Heart left ventricle (tissue), 16 donors: ENCODE measurements at regions not wholly inside any gene's neighbourhood (a gene's known extent, or its start where the extent isn't known, plus 50 kb on each side); places are given as distances from the start of the nearest gene placed in this dataset.

Experiments used
- ATAC-seq, 4 donors: fragments of 200-7000 bp; cut with Tn5 transposase; one replicate each; pipeline ENCODE4 v1.9.1; 2020 to 2022; ENCODE audit warnings: moderate library complexity in 4 of 4, mild to moderate bottlenecking in 3 of 4, moderate number of reproducible peaks in 1 of 4
- DNase-seq, 5 donors: peaks; one replicate each; pipeline ENCODE4 v3.0.0-alpha.2; 2020
- H3K27ac ChIP-seq, 12 donors: fragments of 200-600 bp; sonication (generic) in 4 of 12; one replicate each; pipeline versions ENCODE4 v1.5.0 to v1.8.0; 2016 to 2022; ENCODE audit warnings: mild to moderate bottlenecking in 2 of 12
- H3K27me3 ChIP-seq, 9 donors: fragments of 200-600 bp; sonication (generic) in 2 of 9; one replicate each; pipeline versions ENCODE4 v1.5.1 to v1.8.0; 2016 to 2022; ENCODE audit warnings: mild to moderate bottlenecking in 3 of 9
- H3K36me3 ChIP-seq, 9 donors: fragments of 200-600 bp; sonication (generic) in 2 of 9; one replicate each; pipeline versions ENCODE4 v1.5.0 to v1.8.0; 2018 to 2022; ENCODE audit warnings: mild to moderate bottlenecking in 2 of 9
- H3K4me1 ChIP-seq, 12 donors: fragments of 200-600 bp; sonication (generic) in 4 of 12; one replicate each; pipeline versions ENCODE4 v1.5.0 to v1.8.0; 2016 to 2022; ENCODE audit warnings: mild to moderate bottlenecking in 3 of 12
- H3K4me3 ChIP-seq, 12 donors: fragments of 200-600 bp; sonication (generic) in 4 of 12; one replicate each; pipeline versions ENCODE4 v1.5.0 to v1.8.0; 2017 to 2022; ENCODE audit warnings: mild to moderate bottlenecking in 9 of 12, moderate library complexity in 4 of 12
- H3K9me3 ChIP-seq, 12 donors: fragments of 200-600 bp; sonication (generic) in 4 of 12; one replicate each; pipeline versions ENCODE4 v1.5.0 to v1.8.0; 2016 to 2022; ENCODE audit warnings: mild to moderate bottlenecking in 1 of 12
- CTCF ChIP-seq, 12 donors: fragments of 200-600 bp; sonication (generic) in 4 of 12; IDR thresholded peaks; one replicate each; pipeline versions ENCODE4 v1.5.0 to v1.8.0; 2018 to 2022; ENCODE audit warnings: antibody characterized with exemption in 12 of 12, mild to moderate bottlenecking in 5 of 12
- POLR2A ChIP-seq, 2 donors: fragments of 450-650 bp; IDR thresholded peaks; one replicate each; pipeline ENCODE4 v1.6.1; 2017; ENCODE audit warnings: antibody characterized with exemption in 2 of 2, mild to moderate bottlenecking in 2 of 2, moderate library complexity in 2 of 2
- WGBS, 4 donors: extraction: QIAGEN DNeasy Blood & Tissue Kit in 2 of 4; methylation state at CpG; one replicate each; pipeline versions ENCODE4 v1.1.5 to v1.1.7; 2013 to 2018; 5-methylcytosine and 5-hydroxymethylcytosine counted together
- intact Hi-C, 10 donors: fragments of 100-400 bp; cut with DNase I; formaldehyde crosslinking; loops; one replicate each; pipeline versions ENCODE4 v1.11.1 to v1.14.2; 2022
- donor health status: ischemic (EF 13 %, LVEDD 7.1; RV severe dilation, severe dysfunction).
- donor health status: healthy with polysubstance abuse.
- donor health status: DM: no; HTN: yes; CAD: no.
- donor health status: DM: no; HTN: no; CAD: no.
- donor health status: ischemic (EF 25% LVEDD 6.9; RV normal size, moderate dysfunction).
- donor health status: ischemic (EF 25% LVEDD 5.7; RV mildly dilated, moderate dysfunction).
- donor health status: healthy.
- donor health status: DM: yes; HTN: yes; CAD: no.
- donor health status: ischemic (EF 35%, LVEDD 5.7; RV mildly dilated, moderate dysfunction).
- donor health status: nonischemic (EF 11% LVEDD 7.7; RV severe dilation, severe dysfunction).
- donor health status: DM: yes; HTN: yes; CAD: no.
- donor health status: PGD.
- donor health status: ischemic (EF 29% LVEDD 5.4; RV normal size, mild dysfunction).
- donor health status: nonischemic (EF 23%, LVEDD 6.1; RV moderate dilation, normal function).

GRCh38 chr17:69860142-69860680 lies 214.8 kb upstream of the KCNJ16 start:
- no peak for ATAC-seq
- DNase-seq, result no peak
- no peaks in the 10 kb centered on the region for H3K4me1 ChIP-seq
- intact Hi-C loops, result no loop called here
- H3K4me3 ChIP-seq, result no peak overlapping the region
- 88 to 91% (median 90%) methylated on average over 3 of the region's 3 CpGs for WGBS, 4 donors
- H3K36me3 ChIP-seq, result no peaks in the 10 kb centered on the region
- no peaks in the 10 kb centered on the region for H3K27me3 ChIP-seq
- no peak for TF ChIP-seq POLR2A (IDR thresholded peaks at IDR 0.05)
- TF ChIP-seq CTCF (IDR thresholded peaks at IDR 0.05), result no peak
- peaks cover 0 to 36% (median 24%) of the 10 kb centered on the region in 12 donors for H3K9me3 ChIP-seq
- no peak overlapping the region for H3K27ac ChIP-seq

GRCh38 chr17:69864462-69864861 lies 210.6 kb upstream of the KCNJ16 start:
- H3K27ac ChIP-seq, result no peak overlapping the region

GRCh38 chr17:69869667-69870066 lies 205.4 kb upstream of the KCNJ16 start:
- no peak for TF ChIP-seq CTCF (IDR thresholded peaks at IDR 0.05)
- TF ChIP-seq POLR2A (IDR thresholded peaks at IDR 0.05), result no peak
- peaks cover 0 to 3% (median 0%) of the 10 kb centered on the region in 12 donors for H3K9me3 ChIP-seq
- DNase-seq (no peak), ATAC-seq (no peak)
- intact Hi-C loops, result no loop called here
- H3K36me3 ChIP-seq, result no peaks in the 10 kb centered on the region
- no peak overlapping the region for H3K27ac ChIP-seq
- H3K4me1 ChIP-seq, result peaks cover 0 to 9% (median 0%) of the 10 kb centered on the region in 12 donors
- H3K27me3 ChIP-seq, result no peaks in the 10 kb centered on the region
- no peak overlapping the region for H3K4me3 ChIP-seq
- WGBS, 4 donors, result 88 to 98% (median 94%) methylated on average over 1 of the region's 1 CpG

More at GRCh38 chr17:69864462-69864861, 210.6 kb upstream of the KCNJ16 start:
- no peak for TF ChIP-seq CTCF (IDR thresholded peaks at IDR 0.05)
- no peak for TF ChIP-seq POLR2A (IDR thresholded peaks at IDR 0.05)
- Histone ChIP-seq H3K9me3 (peaks cover 0 to 11% (median 3%) of the 10 kb centered on the region in 12 donors), H3K4me3 (no peak overlapping the region), H3K27me3 (no peaks in the 10 kb centered on the region), H3K4me1 (no peaks in the 10 kb centered on the region), H3K36me3 (no peaks in the 10 kb centered on the region)
- intact Hi-C loops, result no loop called here
- DNase-seq, result no peak
- 88 to 97% (median 91%) methylated on average over 2 of the region's 2 CpGs for WGBS, 4 donors
- no peak for ATAC-seq

GRCh38 chr17:69870091-69870530 lies 204.9 kb upstream of the KCNJ16 start:
- peak in 1 of 4 donors; percentile 24 for ATAC-seq

More at GRCh38 chr17:69870091-69870530, 204.9 kb upstream of the KCNJ16 start:
- no peak for DNase-seq
- peaks cover 0 to 6% (median 0%) of the 10 kb centered on the region in 12 donors for H3K9me3 ChIP-seq
- H3K36me3 ChIP-seq, result no peaks in the 10 kb centered on the region
- H3K4me1 ChIP-seq, result peaks cover 0 to 11% (median 0%) of the 10 kb centered on the region in 12 donors
- H3K27ac ChIP-seq, result no peak overlapping the region
- intact Hi-C loops, result no loop called here
- TF ChIP-seq POLR2A (IDR thresholded peaks at IDR 0.05) (no peak), CTCF (IDR thresholded peaks at IDR 0.05) (no peak)
- WGBS, 4 donors, result 76 to 95% (median 93%) methylated on average over 1 of the region's 1 CpG
- H3K4me3 ChIP-seq, result no peak overlapping the region
- H3K27me3 ChIP-seq, result no peaks in the 10 kb centered on the region
